Osteocyte (in vitro differentiated cells): ENCODE measurements at regions not wholly inside any gene's neighbourhood (a gene's known extent, or its start where the extent isn't known, plus 50 kb on each side); places are given as distances from the start of the nearest gene placed in this dataset.

Source experiments
- DNase-seq: peaks from one replicate; pipeline ENCODE4 v3.0.0; 2021; ENCODE audit warnings: mixed read lengths; ENCODE audit not compliant: unreplicated experiment; ENCODE audit errors: extremely low spot score
- H3K27ac Mint-ChIP-seq: one replicate; pipeline ENCODE4 v1.8.0; 2021; ENCODE audit warnings: mild to moderate bottlenecking, mixed read lengths; ENCODE audit not compliant: unreplicated experiment
- H3K27me3 Mint-ChIP-seq: one replicate; pipeline ENCODE4 v1.8.0; 2021; ENCODE audit warnings: mixed read lengths; ENCODE audit not compliant: unreplicated experiment
- H3K36me3 Mint-ChIP-seq: one replicate; pipeline ENCODE4 v1.8.0; 2021; ENCODE audit warnings: mixed read lengths; ENCODE audit not compliant: unreplicated experiment
- H3K4me1 Mint-ChIP-seq: one replicate; pipeline ENCODE4 v1.8.0; 2021; ENCODE audit warnings: mixed read lengths; ENCODE audit not compliant: unreplicated experiment
- H3K4me3 Mint-ChIP-seq: one replicate; pipeline ENCODE4 v1.8.0; 2021; ENCODE audit warnings: mild to moderate bottlenecking, moderate library complexity, mixed read lengths; ENCODE audit not compliant: unreplicated experiment
- H3K9me3 Mint-ChIP-seq: one replicate; pipeline ENCODE4 v1.8.0; 2021; ENCODE audit warnings: mixed read lengths; ENCODE audit not compliant: unreplicated experiment
- TF ChIP-seq, protein P1 (sequence below): fragments of 200-600 bp; sonication (generic); IDR thresholded peaks from 2 replicates; pipeline ENCODE4 v1.5.0; 2021; ENCODE audit warnings: antibody characterized with exemption, mild to moderate bottlenecking, moderate library complexity

DNA sequence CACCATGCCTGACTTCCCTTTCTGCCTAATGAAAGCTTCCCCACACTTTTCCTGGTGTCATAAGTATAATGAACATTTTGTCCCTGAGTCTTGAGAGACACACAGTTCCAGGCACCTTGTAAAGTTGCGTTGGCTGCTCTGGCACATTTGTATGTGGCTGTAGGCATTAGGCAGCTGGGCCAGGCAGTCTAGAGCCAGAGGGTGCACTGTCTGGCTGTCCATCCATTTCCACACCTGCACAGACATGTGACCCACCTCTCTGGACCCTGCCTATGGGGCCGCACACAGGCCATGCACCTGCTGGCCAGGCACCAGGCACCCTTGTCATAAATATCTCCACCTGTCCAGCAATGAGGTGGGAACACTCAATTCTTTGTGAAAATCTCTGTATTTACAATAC lies 54.7 kb upstream of the ANTXRL start:
- TF ChIP-seq, protein P1, sequence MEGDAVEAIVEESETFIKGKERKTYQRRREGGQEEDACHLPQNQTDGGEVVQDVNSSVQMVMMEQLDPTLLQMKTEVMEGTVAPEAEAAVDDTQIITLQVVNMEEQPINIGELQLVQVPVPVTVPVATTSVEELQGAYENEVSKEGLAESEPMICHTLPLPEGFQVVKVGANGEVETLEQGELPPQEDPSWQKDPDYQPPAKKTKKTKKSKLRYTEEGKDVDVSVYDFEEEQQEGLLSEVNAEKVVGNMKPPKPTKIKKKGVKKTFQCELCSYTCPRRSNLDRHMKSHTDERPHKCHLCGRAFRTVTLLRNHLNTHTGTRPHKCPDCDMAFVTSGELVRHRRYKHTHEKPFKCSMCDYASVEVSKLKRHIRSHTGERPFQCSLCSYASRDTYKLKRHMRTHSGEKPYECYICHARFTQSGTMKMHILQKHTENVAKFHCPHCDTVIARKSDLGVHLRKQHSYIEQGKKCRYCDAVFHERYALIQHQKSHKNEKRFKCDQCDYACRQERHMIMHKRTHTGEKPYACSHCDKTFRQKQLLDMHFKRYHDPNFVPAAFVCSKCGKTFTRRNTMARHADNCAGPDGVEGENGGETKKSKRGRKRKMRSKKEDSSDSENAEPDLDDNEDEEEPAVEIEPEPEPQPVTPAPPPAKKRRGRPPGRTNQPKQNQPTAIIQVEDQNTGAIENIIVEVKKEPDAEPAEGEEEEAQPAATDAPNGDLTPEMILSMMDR, result no peak
- DNase-seq, result peak; percentile 53
- H3K9me3 Mint-ChIP-seq, result no peaks in the 10 kb centered on the region
- no peaks in the 10 kb centered on the region for H3K4me1 Mint-ChIP-seq
- no peak overlapping the region for H3K4me3 Mint-ChIP-seq
- no peaks in the 10 kb centered on the region for H3K36me3 Mint-ChIP-seq
- H3K27me3 Mint-ChIP-seq, result peaks cover 21% of the 10 kb centered on the region
- no peak overlapping the region for H3K27ac Mint-ChIP-seq

DNA sequence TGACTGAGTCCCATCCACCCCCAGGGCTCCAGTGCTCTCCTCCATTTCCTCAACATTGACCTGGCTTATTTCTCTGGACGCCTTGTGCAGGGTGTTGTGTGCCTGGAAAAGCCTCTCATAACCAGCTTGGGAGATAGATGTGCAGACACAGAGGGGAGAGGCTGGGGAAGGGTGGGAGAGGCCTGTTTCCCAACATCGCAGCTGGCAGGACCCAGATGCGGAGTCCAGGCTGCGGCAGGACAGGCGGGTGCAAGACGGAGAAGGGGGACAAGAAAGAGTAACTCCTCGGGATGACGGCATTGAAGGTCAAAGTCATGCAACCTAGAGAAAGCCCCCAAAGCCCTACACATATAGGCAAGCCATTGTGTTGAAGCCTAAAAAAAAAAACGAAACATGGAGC lies 54.1 kb upstream of the ANTXRL start:
- no peaks in the 10 kb centered on the region for H3K9me3 Mint-ChIP-seq
- peak; percentile 56 for DNase-seq
- no peaks in the 10 kb centered on the region for H3K36me3 Mint-ChIP-seq
- H3K4me3 Mint-ChIP-seq, result no peak overlapping the region
- H3K27ac Mint-ChIP-seq, result no peak overlapping the region
- TF ChIP-seq, protein P1, result no peak
- H3K27me3 Mint-ChIP-seq, result peaks cover 18% of the 10 kb centered on the region
- no peaks in the 10 kb centered on the region for H3K4me1 Mint-ChIP-seq

DNA sequence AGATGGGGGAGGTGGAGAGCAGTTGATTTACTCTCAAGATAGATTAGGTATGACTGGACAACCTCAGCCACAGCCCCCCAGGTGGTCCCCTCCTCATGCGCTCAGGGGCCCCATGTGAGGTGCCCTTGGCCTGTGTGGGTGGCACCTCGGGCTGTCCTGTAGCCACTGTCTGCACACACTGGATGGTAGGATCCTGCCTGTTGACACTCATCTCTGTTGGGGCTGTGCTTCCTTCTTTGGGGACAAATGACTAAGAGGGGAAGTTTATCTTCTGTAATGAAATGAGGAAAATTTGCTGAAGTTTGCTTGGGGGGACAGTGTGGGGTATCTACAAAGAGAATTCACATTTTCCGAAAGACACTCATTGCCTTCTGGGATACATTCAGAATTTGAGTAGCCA lies 53.6 kb upstream of the ANTXRL start:
- H3K9me3 Mint-ChIP-seq, result no peaks in the 10 kb centered on the region
- peak; percentile 62 for DNase-seq
- no peak overlapping the region for H3K4me3 Mint-ChIP-seq
- no peaks in the 10 kb centered on the region for H3K36me3 Mint-ChIP-seq
- TF ChIP-seq, protein P1, result no peak
- H3K27ac Mint-ChIP-seq, result no peak overlapping the region
- H3K27me3 Mint-ChIP-seq, result peaks cover 14% of the 10 kb centered on the region
- no peaks in the 10 kb centered on the region for H3K4me1 Mint-ChIP-seq

DNA sequence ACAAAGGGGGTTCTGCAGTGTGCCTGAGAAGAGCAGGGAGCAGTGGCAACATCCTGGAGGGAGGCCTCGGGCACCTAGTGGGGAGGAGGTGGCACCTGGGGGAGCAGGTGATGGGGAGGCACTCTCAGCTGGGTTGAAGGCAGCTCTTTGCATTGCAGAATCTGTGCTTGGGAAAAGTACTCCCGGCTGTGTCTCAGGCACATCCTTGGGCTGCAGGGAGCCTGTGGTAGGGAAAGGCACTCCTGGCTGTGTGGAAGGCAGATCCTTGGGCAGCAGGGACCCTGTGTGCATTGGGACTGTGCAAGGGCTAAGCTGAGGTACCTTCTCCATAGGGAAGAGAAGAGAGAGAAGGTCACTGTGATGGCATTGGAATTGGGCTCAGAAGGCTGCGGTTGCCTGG lies 52.8 kb upstream of the ANTXRL start:
- Mint-ChIP-seq H3K36me3 (no peaks in the 10 kb centered on the region), H3K4me3 (no peak overlapping the region), H3K4me1 (no peaks in the 10 kb centered on the region), H3K27me3 (peaks cover 14% of the 10 kb centered on the region), H3K9me3 (no peaks in the 10 kb centered on the region), H3K27ac (no peak overlapping the region)
- TF ChIP-seq, protein P1, result no peak
- DNase-seq, result peak; percentile 72

DNA sequence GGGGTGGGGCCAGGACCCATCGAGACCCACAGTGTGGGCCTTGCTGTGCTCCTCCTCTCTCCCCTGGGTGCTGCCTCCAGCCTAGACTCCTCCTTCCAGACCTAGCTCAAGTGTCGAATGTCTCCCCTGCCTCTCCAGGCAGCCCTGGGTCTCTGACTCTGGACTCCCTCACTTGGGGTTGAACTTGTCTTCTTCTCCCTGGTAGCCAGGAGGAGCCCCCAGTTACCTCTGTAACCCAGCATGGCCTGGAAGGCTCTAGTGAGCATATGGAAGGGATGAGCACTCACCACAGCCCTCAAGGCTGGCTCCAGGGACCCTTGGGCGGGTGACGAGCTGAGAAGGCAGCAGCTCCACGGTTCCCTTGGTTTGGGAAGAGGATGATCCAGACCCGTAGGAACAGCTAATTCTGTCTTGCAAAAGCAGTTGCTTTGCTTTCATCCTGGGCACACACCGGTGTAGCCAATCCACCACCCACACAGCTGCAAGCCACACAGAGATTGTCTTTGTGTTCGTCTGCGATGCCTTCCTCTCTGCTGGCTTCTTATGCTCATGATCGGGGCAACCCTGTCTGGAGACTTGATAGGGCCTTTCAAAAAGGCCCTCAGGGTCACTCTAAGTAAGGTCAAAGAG lies 52.3 kb upstream of the ANTXRL start:
- TF ChIP-seq, protein P1, result no peak

More for the DNA sequence above, 52.3 kb upstream of the ANTXRL start:
- no peaks in the 10 kb centered on the region for H3K9me3 Mint-ChIP-seq
- no peaks in the 10 kb centered on the region for H3K36me3 Mint-ChIP-seq
- H3K27me3 Mint-ChIP-seq, result peaks cover 14% of the 10 kb centered on the region
- H3K27ac Mint-ChIP-seq, result no peak overlapping the region
- DNase-seq, result peak; percentile 76
- no peak overlapping the region for H3K4me3 Mint-ChIP-seq
- H3K4me1 Mint-ChIP-seq, result no peaks in the 10 kb centered on the region
